OCI-LY7 (cell line): ENCODE measurements at regions not wholly inside any gene's neighbourhood (a gene's known extent, or its start where the extent isn't known, plus 50 kb on each side); places are given as distances from the start of the nearest gene placed in this dataset.

ENCODE experiments used
- BruUV-seq: library from RNA; stranded (reverse); fragments of 400-500 nt; replicated peaks from 2 replicates; lab custom pipeline; 2021; lab: Mats Ljungman, UMichigan
- CTCF ChIA-PET: fragments of 300-600 bp; sonication (Branson Sonifier 250); formaldehyde crosslinking; loops from one replicate; lab custom pipeline; 2022; ENCODE audit warnings: antibody characterized with exemption; ENCODE audit not compliant: unreplicated experiment; lab: Charles Lee
- POLR2A ChIA-PET: fragments of 300-600 bp; sonication (Branson Sonifier 250); formaldehyde crosslinking; loops from one replicate; lab custom pipeline; 2022; ENCODE audit warnings: antibody characterized with exemption; lab: Charles Lee
- DNase-seq: peaks from one replicate; pipeline ENCODE4 v3.0.0-alpha.2; 2015; ENCODE audit warnings: low spot score
- H2AFZ ChIP-seq: fragments of 200-600 bp; sonication (generic), shearing (Covaris generic); 2 replicates; pipeline ENCODE4 v1.6.1; 2014; ENCODE audit warnings: mild to moderate bottlenecking, antibody characterized with exemption, low read length, moderate library complexity
- H3K27ac ChIP-seq: fragments of 200-600 bp; sonication (generic); 2 replicates; pipeline ENCODE4 v1.5.1; 2014; ENCODE audit warnings: mixed run types, low read depth, mild to moderate bottlenecking, moderate library complexity, low read length, inconsistent platforms; ENCODE audit not compliant: poor library complexity, severe bottlenecking
- H3K36me3 ChIP-seq: fragments of 200-600 bp; sonication (generic); 2 replicates; pipeline ENCODE4 v1.6.1; 2014; ENCODE audit warnings: mild to moderate bottlenecking, antibody characterized with exemption, low read length, moderate library complexity, mixed read lengths; ENCODE audit not compliant: insufficient read depth
- H3K4me1 ChIP-seq: fragments of 200-600 bp; sonication (generic); 2 replicates; pipeline ENCODE4 v1.5.1; 2014; ENCODE audit warnings: mild to moderate bottlenecking, low read length; ENCODE audit not compliant: insufficient read depth, poor library complexity, severe bottlenecking
- H3K4me2 ChIP-seq: fragments of 200-600 bp; sonication (generic); 2 replicates; pipeline ENCODE4 v1.6.1; 2014; ENCODE audit warnings: mild to moderate bottlenecking, low read length
- H3K4me3 ChIP-seq: fragments of 200-600 bp; sonication (generic); 2 replicates; pipeline ENCODE4 v1.5.1; 2014; ENCODE audit warnings: mild to moderate bottlenecking, low read depth, low read length; ENCODE audit not compliant: poor library complexity, severe bottlenecking
- H3K79me2 ChIP-seq: fragments of 200-600 bp; sonication (generic); 2 replicates; pipeline ENCODE4 v1.6.1; 2016; ENCODE audit warnings: low read depth, mild to moderate bottlenecking, low read length, moderate library complexity, mixed read lengths; ENCODE audit not compliant: insufficient read depth
- H3K9me2 ChIP-seq: fragments of 200-600 bp; sonication (generic); 2 replicates; pipeline ENCODE4 v1.6.1; 2016; ENCODE audit warnings: mild to moderate bottlenecking, low read length, mixed read lengths; ENCODE audit not compliant: insufficient read depth
- H3K9me3 ChIP-seq: fragments of 200-600 bp; sonication (generic); 2 replicates; pipeline ENCODE4 v1.6.1; 2014; ENCODE audit warnings: mild to moderate bottlenecking, mixed run types, low read length, mixed read lengths
- H4K20me1 ChIP-seq: fragments of 200-600 bp; sonication (generic); 2 replicates; pipeline ENCODE4 v1.6.1; 2014; ENCODE audit warnings: mild to moderate bottlenecking, antibody characterized with exemption, low read length, moderate library complexity, mixed read lengths; ENCODE audit not compliant: insufficient read depth
- CTCF ChIP-seq: fragments of 200-600 bp; sonication (generic); conservative IDR thresholded peaks from 2 replicates; pipeline ENCODE4 v1.5.1; 2014; ENCODE audit warnings: mild to moderate bottlenecking, antibody characterized with exemption, low read length, moderate library complexity, mixed read lengths
- EZH2phosphoT487 ChIP-seq: fragments of 200-600 bp; sonication (generic); IDR thresholded peaks from 2 replicates; pipeline ENCODE4 v1.6.1; 2018; ENCODE audit warnings: low read depth, borderline replicate concordance, mild to moderate bottlenecking, mixed run types, antibody characterized with exemption, low read length, moderate library complexity, mixed read lengths
- intact Hi-C: fragments of 100-400 bp; cut with micrococcal nuclease; formaldehyde crosslinking; loops from one replicate; pipeline ENCODE4 v1.10.0; 2022; ENCODE audit not compliant: unreplicated experiment

- H3K4me1 ChIP-seq, result no peaks in the 10 kb centered on the region
- no peaks in the 10 kb centered on the region for H4K20me1 ChIP-seq
- H3K27ac ChIP-seq, result no peak overlapping the region
- ChIA-PET POLR2A (no interaction called here), CTCF (no interaction called here)
- no peak overlapping the region for H3K4me3 ChIP-seq
- no peak for DNase-seq
- intact Hi-C loops, result no loop called here
- H3K9me3 ChIP-seq, result no peaks in the 10 kb centered on the region
- H3K79me2 ChIP-seq, result no peaks in the 10 kb centered on the region
- BruUV-seq, result no TSS peak
- no peaks in the 10 kb centered on the region for H3K36me3 ChIP-seq
- no peak overlapping the region for H2AFZ ChIP-seq
- TF ChIP-seq CTCF, result no peak
- TF ChIP-seq EZH2phosphoT487, result no peak
- no peak overlapping the region for H3K4me2 ChIP-seq
- H3K9me2 ChIP-seq, result no peaks in the 10 kb centered on the region
These were observed 345.4 kb upstream of the NPSR1 start for GRCh38 chr7:34312624-34313023.

- H3K4me1 ChIP-seq, result no peaks in the 10 kb centered on the region
- no peaks in the 10 kb centered on the region for H3K36me3 ChIP-seq
- H3K4me2 ChIP-seq, result no peak overlapping the region
- no peaks in the 10 kb centered on the region for H4K20me1 ChIP-seq
- H3K9me2 ChIP-seq, result no peaks in the 10 kb centered on the region
- BruUV-seq, result no TSS peak
- H3K9me3 ChIP-seq, result no peaks in the 10 kb centered on the region
- ChIA-PET CTCF (no interaction called here), POLR2A (no interaction called here)
- no peak overlapping the region for H2AFZ ChIP-seq
- no peak overlapping the region for H3K4me3 ChIP-seq
- no peaks in the 10 kb centered on the region for H3K79me2 ChIP-seq
- DNase-seq, result no peak
- H3K27ac ChIP-seq, result no peak overlapping the region
- TF ChIP-seq EZH2phosphoT487 (no peak), CTCF (no peak)
- intact Hi-C loops, result no loop called here
These were observed 344.7 kb upstream of the NPSR1 start for GRCh38 chr7:34313289-34313688.

- H3K79me2 ChIP-seq, result no peaks in the 10 kb centered on the region
- H3K4me2 ChIP-seq, result no peak overlapping the region
- no peaks in the 10 kb centered on the region for H3K9me3 ChIP-seq
- no peaks in the 10 kb centered on the region for H3K36me3 ChIP-seq
- H3K27ac ChIP-seq, result no peak overlapping the region
- no TSS peak for BruUV-seq
- TF ChIP-seq EZH2phosphoT487 (no peak), CTCF (no peak)
- intact Hi-C loops, result no loop called here
- ChIA-PET CTCF (no interaction called here), POLR2A (no interaction called here)
- H3K4me1 ChIP-seq, result no peaks in the 10 kb centered on the region
- no peak overlapping the region for H2AFZ ChIP-seq
- no peaks in the 10 kb centered on the region for H3K9me2 ChIP-seq
- DNase-seq, result no peak
- no peak overlapping the region for H3K4me3 ChIP-seq
- no peaks in the 10 kb centered on the region for H4K20me1 ChIP-seq
These were observed 343.0 kb upstream of the NPSR1 start for GRCh38 chr7:34315032-34315431.
